ENCODE measurements at regions not wholly inside any gene's neighbourhood (a gene's known extent, or its start where the extent isn't known, plus 50 kb on each side); places are given as distances from the start of the nearest gene placed in this dataset.

DNA sequence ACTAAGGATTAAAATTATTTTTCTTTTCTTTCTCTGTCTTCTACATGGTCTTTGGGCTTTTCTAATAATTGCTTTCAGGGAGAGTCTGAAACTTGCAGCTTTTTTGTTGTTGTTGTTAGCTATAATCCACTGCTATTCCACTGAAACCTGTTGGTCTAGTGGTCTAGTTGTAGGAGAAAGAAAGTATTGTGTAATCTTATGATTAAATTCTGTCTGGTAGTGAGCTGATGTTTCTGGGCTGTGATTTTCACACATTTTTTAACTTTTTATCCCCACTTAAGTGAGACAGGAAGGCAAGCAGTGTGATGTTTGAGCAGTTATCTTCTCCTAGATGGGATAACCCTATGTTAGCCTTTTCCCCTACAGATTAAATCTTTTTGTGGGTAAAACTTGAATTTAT, 825.2 kb downstream of the PCDH7 start:
- Histone ChIP-seq H3K36me3 (no peaks in the 10 kb centered on the region), H3K4me1 (no peaks in the 10 kb centered on the region), H3K27me3 (no peaks in the 10 kb centered on the region), H3K27ac (no peak overlapping the region), H3K4me3 (no peak overlapping the region), H3K9me3 (no peaks in the 10 kb centered on the region)
- TF ChIP-seq, protein P1, sequence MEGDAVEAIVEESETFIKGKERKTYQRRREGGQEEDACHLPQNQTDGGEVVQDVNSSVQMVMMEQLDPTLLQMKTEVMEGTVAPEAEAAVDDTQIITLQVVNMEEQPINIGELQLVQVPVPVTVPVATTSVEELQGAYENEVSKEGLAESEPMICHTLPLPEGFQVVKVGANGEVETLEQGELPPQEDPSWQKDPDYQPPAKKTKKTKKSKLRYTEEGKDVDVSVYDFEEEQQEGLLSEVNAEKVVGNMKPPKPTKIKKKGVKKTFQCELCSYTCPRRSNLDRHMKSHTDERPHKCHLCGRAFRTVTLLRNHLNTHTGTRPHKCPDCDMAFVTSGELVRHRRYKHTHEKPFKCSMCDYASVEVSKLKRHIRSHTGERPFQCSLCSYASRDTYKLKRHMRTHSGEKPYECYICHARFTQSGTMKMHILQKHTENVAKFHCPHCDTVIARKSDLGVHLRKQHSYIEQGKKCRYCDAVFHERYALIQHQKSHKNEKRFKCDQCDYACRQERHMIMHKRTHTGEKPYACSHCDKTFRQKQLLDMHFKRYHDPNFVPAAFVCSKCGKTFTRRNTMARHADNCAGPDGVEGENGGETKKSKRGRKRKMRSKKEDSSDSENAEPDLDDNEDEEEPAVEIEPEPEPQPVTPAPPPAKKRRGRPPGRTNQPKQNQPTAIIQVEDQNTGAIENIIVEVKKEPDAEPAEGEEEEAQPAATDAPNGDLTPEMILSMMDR (IDR thresholded peaks at IDR 0.05), result no peak
- TF ChIP-seq POLR2A (IDR thresholded peaks at IDR 0.05), result no peak
- DNase-seq (no peak), ATAC-seq (no peak)
- intact Hi-C loops (cut with DNase I), result no loop called here

DNA sequence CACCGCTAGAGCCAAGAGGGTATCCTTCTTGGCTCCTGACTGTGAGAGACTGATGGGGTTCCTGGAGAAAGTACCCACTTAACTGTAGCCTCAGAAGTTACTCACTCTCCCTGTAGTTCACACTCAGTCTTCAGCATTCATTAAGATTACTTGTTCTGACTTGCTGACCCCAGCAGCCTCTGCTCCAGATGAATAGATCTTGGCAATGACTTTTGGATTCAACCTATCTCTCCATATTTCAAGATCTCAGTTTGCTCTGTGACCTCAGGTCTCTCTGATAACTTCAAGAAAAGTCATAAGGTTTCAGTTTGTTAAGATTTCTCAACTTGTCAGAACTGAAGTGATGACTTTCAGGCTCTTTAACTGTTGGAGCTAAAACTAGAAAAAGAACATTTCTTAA, 825.6 kb downstream of the PCDH7 start:
- no peaks in the 10 kb centered on the region for H3K4me1 ChIP-seq
- no peaks in the 10 kb centered on the region for H3K36me3 ChIP-seq
- H3K9me3 ChIP-seq, result no peaks in the 10 kb centered on the region
- ATAC-seq (no peak), DNase-seq (no peak)
- no peak overlapping the region for H3K27ac ChIP-seq
- TF ChIP-seq, protein P1 (IDR thresholded peaks at IDR 0.05), result no peak
- TF ChIP-seq POLR2A (IDR thresholded peaks at IDR 0.05), result no peak
- H3K4me3 ChIP-seq, result no peak overlapping the region
- 46% methylated on average over 1 of the region's 1 CpG for WGBS (ENCODE audit: insufficient coverage, low coverage, low lambda C conversion rate, missing lambda C conversion rate)
- H3K27me3 ChIP-seq, result no peaks in the 10 kb centered on the region
- intact Hi-C loops (cut with DNase I), result no loop called here

DNA sequence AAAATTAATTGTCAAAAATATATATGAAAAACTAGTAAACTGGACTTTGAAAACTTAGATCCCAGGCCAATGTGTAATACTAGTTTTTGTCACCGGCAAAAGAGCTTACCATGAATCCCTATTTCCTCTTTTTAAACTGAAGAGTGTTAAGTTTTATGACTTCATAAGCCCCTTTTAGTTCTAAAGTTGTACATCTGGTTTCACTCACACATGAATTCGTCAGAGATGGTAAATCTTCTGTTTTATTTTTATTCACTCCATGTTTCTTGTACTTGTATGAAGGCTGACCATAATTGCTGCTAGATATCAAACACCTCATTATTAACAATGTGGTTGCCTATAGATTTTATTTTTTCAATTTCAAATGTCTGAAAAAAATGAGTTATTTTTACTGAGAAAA, 827.9 kb downstream of the PCDH7 start:
- H3K36me3 ChIP-seq, result no peaks in the 10 kb centered on the region
- intact Hi-C loops (cut with DNase I), result no loop called here
- no peak for ATAC-seq
- no peak overlapping the region for H3K4me3 ChIP-seq
- no peaks in the 10 kb centered on the region for H3K9me3 ChIP-seq
- H3K27me3 ChIP-seq, result no peaks in the 10 kb centered on the region
- H3K4me1 ChIP-seq, result no peaks in the 10 kb centered on the region
- WGBS (ENCODE audit: insufficient coverage, low coverage, low lambda C conversion rate, missing lambda C conversion rate), result 30% methylated on average over 2 of the region's 2 CpGs
- H3K27ac ChIP-seq, result no peak overlapping the region
- no peak for DNase-seq
- TF ChIP-seq, protein P1 (IDR thresholded peaks at IDR 0.05), result no peak
- no peak for TF ChIP-seq POLR2A (IDR thresholded peaks at IDR 0.05)

DNA sequence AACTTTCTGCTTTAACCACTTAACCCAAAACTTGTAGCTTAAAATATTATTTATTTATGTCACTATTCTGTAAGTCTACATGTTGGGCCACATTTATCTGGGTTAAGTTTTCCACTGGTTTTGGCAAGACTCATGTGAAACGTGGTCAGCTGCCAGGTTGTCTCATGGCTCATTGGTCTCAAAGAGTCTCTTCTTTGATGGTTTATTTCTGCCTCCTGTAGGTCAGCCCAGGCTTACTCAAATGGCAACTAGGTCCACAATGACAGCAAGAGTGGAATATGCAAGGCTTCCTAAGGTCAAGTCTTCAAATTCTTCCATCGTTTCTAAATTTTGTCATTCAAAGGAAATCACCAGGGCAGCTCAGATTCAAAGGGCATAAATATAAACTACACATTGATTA, 828.7 kb downstream of the PCDH7 start:
- no peak for ATAC-seq
- intact Hi-C loops (cut with DNase I), result no loop called here
- Histone ChIP-seq H3K36me3 (no peaks in the 10 kb centered on the region), H3K27ac (no peak overlapping the region), H3K4me3 (no peak overlapping the region), H3K9me3 (no peaks in the 10 kb centered on the region), H3K4me1 (no peaks in the 10 kb centered on the region), H3K27me3 (no peaks in the 10 kb centered on the region)
- no peak for DNase-seq
- 23% methylated on average over 2 of the region's 2 CpGs for WGBS (ENCODE audit: insufficient coverage, low coverage, low lambda C conversion rate, missing lambda C conversion rate)
- TF ChIP-seq, protein P1 (IDR thresholded peaks at IDR 0.05), result no peak
- TF ChIP-seq POLR2A (IDR thresholded peaks at IDR 0.05), result no peak

DNA sequence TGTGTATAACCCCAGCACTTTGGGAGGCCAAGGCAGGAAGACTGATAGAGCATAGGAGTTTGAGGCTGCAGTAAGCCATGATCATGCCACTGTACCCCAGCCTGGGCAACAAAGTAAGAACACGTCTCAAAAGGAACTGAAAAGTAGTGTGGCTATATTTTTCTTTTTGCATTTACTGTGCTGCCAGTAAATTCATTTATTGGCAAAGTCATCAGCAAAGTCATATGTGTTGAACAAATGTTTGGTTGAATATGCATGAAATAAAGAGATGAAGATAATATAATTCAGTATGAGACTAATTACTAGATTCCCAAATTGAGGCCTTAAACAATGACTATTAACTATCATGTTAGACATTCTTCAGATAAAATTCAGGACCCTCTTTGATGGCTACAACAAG, 829.1 kb downstream of the PCDH7 start:
- ATAC-seq (no peak), DNase-seq (no peak)
- Histone ChIP-seq H3K9me3 (no peaks in the 10 kb centered on the region), H3K4me1 (no peaks in the 10 kb centered on the region), H3K4me3 (no peak overlapping the region), H3K27me3 (no peaks in the 10 kb centered on the region), H3K27ac (no peak overlapping the region), H3K36me3 (no peaks in the 10 kb centered on the region)
- intact Hi-C loops (cut with DNase I), result no loop called here
- 55% methylated on average over 1 of the region's 1 CpG for WGBS (ENCODE audit: insufficient coverage, low coverage, low lambda C conversion rate, missing lambda C conversion rate)
- TF ChIP-seq POLR2A (IDR thresholded peaks at IDR 0.05), result no peak
- TF ChIP-seq, protein P1 (IDR thresholded peaks at IDR 0.05), result no peak

Data from right lobe of liver (tissue), 6 donors.